GM19023 (cell line): ENCODE measurements at regions not wholly inside any gene's neighbourhood (a gene's known extent, or its start where the extent isn't known, plus 50 kb on each side); places are given as distances from the start of the nearest gene placed in this dataset.
"Not testable (repeated sequence)": the region's sequence is repeated elsewhere in the genome, so short reads cannot be mapped to it uniquely, and the experiment has no call there.

ENCODE experiments used
- ATAC-seq: cut with Tn5 transposase; IDR thresholded peaks from one replicate; pipeline ENCODE4 v1.9.1; 2021; ENCODE audit warnings: mild to moderate bottlenecking, moderate library complexity; ENCODE audit not compliant: unreplicated experiment

DNA sequence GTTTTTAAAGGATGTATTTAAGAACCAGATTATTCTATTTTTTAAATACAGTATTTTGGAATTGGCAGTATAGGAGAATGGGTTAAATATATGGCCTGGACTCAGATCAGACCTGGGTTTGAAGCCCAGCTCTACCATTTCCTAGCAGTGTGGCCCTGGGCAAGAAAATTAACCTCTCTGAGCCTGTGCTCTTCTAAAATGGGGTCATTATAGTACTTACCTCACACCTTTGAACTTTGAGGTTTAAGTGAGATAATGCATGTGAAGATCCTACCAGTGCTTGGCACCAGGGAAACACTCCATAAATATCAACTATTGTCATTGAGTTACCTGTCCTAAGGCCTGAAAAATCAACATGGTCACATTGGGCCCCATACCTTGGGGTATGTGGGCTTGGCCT is 93.4 kb upstream of the WSB1 start:
- no peak for ATAC-seq

DNA sequence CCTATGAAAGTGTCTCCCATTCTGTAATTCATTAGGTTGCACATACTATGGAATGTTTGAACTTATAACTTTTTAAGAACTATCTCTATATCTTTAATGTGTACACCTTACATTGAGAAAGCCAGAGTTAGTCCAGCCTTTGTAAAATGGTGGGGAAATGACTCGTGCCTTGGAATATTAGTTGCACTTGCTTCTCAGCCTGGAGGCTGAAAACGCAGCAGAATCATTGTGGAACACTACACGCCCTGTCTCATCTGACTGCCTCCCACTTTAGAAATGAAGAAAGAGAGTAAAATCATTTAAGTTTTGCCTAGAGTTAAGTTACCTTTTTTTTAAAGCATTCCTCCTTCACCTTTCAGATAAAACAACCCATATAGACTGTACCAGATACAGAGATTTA is 90.7 kb upstream of the WSB1 start:
- ATAC-seq: no peak

GRCh38 chr17:27206447-27206846 is 87.5 kb upstream of the WSB1 start:
- no peak for ATAC-seq

DNA sequence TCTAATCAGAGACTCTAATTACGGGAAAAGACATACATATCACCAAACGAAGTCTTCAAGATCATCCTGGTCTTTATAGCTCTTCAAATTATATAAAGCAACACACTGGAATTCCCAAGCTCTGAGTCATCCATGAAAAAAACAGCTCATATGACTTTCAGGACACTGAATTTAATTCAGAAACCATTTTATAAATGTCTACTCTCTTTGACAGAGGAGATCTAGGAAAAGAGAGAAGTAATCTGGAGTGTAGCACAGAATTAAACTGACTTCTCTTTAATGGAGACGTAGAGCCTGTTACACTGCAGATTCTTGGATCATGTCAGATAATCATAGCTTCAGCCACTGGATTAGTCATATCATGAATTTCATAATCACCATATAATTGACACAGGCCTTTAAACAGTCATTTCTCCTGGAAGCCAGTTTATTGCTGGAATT is 86.8 kb upstream of the WSB1 start:
- no peak for ATAC-seq

- ATAC-seq: not testable (repeated sequence)
Observed at GRCh38 chr17:27208370-27208769, 85.5 kb upstream of the WSB1 start.

DNA sequence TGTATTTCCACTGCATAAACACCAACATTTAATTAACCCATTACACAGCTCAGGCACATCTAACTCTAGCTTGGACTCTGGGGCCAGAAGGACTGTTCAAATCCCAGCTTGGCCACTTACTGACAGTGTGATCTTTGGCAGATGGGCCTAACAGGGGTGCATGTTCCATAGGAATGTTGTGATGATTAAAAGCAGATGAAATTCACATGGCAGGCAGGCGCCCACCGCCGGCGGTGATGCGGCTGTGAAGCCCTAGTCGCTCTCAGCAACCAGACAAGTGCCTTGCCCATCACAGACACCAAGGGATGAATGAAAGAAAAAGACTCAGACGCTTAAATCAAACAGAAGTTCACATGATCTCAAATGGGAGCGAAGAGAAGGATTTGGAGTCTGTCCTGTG is 84.6 kb upstream of the WSB1 start:
- ATAC-seq: no peak

- not testable (repeated sequence) for ATAC-seq
Observed at GRCh38 chr17:27210809-27211208, 83.1 kb upstream of the WSB1 start.

DNA sequence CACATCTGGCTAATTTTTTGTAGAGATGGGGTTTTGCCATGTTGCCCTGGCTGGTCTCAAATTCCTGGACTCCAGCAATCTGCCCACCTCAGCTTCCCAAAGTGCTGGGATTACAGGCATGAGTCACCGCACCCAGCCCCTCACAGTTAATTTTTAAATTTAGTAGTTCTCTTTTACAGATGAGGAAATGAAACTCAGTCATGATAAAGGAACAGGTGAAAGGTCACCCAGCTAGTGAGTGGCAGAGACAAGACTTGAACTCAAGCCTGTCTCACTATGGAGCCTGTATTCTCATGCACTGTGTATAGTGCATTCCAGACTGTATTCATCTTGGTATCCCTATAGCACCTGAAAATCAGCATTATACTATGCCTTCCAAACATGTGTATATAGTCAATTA is 77.1 kb upstream of the WSB1 start:
- ATAC-seq: no peak

DNA sequence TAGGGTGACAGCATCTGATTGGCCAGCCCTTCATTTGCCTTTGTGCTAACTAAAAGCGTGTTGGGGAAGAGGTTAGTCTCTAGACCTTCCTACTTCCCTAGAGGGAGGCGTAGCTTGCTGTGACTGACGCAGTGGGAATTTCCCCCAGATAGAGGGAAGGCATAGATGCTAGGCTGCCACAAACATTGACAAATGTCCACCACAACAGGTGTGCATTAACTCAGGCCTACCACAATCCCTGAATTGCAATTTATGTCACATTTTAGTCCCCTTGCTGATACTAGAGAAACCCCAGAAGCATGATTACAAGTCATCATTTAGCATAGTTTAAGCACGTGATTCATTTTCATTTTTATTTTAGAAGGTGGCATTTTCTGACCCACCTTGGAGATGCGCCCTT is 76.3 kb upstream of the WSB1 start:
- peak; percentile 82 for ATAC-seq

- no peak for ATAC-seq
Observed at GRCh38 chr17:27218041-27218440, 75.9 kb upstream of the WSB1 start.

DNA sequence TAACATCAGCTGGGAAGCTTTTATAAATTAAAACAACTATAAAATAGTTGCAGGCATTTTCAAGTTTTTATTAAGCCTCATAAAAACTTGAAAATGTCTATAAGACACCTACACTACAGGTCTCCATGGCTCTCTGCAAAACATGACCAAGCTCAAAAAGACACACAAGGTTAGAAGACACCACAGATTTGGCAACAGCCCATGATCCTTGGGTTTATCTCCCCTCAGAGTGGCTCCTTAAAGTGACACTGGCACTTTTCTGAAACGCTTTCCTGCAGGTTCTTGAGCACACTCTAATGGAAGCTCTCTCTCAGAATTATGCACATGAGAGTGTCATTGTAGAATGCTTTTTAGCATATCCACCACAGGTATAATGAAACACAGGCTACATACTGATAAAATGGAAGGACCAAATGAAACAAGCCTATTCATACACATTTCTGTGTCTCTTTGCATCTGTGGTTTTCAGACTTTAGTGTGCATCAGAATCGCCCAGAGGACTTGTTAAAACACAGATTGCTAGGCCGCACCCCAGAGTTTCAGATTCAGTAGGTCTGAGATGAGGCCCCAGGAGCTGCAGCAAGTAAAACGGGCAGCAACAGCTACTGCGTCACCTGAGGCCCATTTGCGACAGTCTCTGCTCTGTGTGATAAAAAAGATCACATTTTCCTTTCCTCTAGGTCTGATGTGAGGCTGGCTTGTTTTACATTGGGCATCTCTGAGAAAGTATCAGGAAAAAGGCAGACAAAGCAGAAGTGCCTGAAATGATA is 75.0 kb upstream of the WSB1 start:
- ATAC-seq: peak; percentile 70

GRCh38 chr17:27222515-27222914 is 71.4 kb upstream of the WSB1 start:
- ATAC-seq: no peak

- no peak for ATAC-seq
Observed at GRCh38 chr17:27224526-27225315, 69.2 kb upstream of the WSB1 start.

DNA sequence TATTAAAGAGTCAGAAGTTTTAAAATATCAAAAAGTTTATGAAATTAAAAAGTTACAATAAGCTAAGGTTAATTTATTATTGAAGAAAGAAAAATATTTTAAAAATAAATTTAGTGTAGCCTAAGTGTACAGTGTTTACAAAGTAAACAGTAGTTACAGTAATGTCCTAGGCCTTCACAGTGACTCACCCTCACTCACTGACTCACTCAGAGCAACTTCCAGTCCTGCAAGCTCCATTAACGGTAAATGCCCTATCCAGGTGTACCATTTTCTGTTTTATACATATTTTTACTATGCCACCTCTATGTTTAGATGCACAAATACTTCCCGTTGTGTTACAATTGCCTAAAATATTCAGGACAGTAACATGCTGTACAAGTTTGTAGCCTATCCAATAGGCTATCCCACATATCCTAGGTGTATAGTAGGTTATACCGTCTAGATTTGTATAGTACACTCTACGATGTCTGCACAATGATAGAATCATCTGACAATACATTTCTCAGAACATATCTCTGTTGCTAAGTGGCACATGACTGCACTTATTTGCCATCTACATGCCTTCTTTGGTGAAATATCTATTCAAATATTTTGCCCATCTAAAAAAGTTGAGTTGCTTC is 67.2 kb upstream of the WSB1 start:
- no peak for ATAC-seq

DNA sequence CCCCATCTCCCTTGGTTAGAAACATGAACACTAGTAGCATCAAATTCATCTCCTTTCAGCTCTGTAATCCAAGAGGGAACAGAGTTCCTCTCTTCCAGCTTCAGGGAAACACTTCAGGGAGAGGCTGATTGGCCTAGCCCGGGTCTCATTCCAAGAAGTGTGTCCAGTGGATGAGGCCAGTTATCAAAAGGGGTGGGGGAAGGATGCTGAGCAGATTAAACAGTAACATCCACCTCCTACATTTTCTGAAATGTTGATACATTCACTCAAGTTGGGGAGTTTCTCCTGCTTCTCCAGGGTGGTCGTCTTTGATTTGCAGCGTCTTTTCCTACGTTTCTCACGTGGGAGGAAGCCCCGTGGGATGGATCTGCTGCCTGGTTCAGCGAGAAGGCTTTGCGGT is 62.9 kb upstream of the WSB1 start:
- ATAC-seq: no peak

DNA sequence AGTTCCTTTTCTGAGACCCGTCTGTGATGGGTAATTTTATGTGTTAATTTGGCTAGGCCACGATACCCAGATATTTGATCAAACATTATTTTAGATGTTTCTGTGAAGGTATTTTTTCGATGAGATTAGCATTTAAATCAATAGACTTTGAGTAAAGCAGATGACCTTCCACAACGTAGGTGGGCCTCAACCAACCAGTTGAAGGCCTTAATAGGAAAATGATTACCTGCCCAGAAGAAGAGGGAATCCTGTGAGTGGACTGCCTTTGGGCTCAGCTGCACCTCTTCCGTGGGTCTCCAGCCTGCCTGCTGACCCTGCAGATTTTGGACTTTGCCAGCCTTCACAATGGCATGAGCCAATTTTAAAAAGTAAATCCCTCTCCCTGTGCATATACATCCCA is 61.6 kb upstream of the WSB1 start:
- ATAC-seq: no peak

GRCh38 chr17:27233059-27233458 is 60.9 kb upstream of the WSB1 start:
- no peak for ATAC-seq

DNA sequence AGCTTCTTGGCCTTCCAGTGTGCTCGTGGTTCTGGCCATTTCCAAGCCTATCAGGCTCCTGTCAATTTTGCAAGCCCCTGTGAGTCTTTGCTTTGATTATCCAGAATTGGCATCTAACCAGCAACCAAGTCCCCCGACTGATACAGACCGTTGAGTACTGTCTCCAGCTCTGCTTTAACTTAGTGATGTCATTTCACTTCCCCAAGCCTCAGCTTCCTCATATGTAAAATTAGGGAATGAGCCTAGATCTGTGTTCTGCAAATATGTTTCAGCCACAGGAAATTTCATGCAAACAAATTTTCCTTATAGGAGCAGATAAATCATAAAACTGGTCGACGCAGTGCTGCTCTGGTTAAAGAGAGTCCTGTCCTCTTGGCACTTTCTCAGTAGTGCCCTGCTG is 60.1 kb upstream of the WSB1 start:
- no peak for ATAC-seq

DNA sequence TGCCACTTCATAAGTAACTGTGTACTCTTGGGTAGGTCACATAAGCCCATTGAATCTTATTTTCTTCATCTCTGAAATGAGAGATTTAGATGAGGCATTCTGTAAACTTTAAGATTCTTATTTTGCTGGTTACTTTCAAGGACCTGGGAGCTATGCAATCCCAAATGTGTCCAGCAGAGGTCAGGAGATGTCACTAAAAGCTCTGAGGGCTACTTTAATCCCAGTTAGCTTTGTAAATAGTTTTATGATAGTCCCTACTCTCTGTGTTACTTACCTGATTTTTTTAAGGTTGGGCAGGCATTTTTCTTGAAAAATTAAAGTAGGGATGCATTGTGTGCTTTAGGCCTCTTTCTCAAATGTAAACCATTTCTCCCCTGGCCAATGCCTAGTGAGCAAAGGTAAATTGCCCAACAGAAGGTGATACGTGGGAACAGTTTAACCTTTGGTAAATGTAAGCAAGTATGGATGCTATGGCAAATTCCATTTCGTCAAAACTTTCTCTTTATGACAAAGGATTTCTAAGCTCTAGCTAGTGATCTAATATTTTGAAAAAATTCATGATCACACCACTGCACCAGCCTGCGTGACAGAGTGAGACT is 57.1 kb upstream of the WSB1 start:
- ATAC-seq: no peak

DNA sequence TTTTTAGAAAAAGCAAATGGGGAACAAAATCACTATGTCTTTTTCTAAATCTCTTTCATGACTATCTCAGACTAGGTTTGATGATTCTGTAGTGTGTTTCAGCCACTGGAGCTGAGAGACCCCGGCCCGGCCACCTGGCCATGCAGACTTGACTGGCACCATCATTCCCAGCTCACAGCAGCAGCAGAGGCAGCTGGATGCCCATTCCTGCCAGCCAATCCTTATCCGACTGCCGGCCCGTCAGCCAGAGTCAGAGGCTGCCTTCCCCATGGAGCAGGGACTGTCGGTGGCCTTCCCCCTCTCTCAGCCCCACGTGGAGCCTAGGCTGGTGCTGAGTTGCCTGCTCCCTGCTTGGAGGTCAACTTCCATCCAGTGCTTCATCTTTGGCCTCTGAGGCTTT is 56.0 kb upstream of the WSB1 start:
- ATAC-seq: no peak

GRCh38 chr17:27239046-27239445 is 54.9 kb upstream of the WSB1 start:
- no peak for ATAC-seq

GRCh38 chr17:27239584-27239983 is 54.3 kb upstream of the WSB1 start:
- ATAC-seq: no peak
